Mesendoderm (in vitro differentiated cells): ENCODE measurements at regions not wholly inside any gene's neighbourhood (a gene's known extent, or its start where the extent isn't known, plus 50 kb on each side); places are given as distances from the start of the nearest gene placed in this dataset.
A peak's percentile ranks its signal among the peaks of the same experiment; 100 is the strongest.

ENCODE experiments used
- DNase-seq: peaks from one replicate; pipeline ENCODE4 v3.0.0; 2013
- H2AK5ac ChIP-seq: 2 replicates; pipeline ENCODE4 v1.6.1; 2013; ENCODE audit warnings: low read length, inconsistent platforms
- H2BK120ac ChIP-seq: 2 replicates; pipeline ENCODE4 v1.6.1; 2013; ENCODE audit warnings: low read depth, mild to moderate bottlenecking, low read length, moderate library complexity, mixed read lengths
- H2BK15ac ChIP-seq: replicated peaks from 2 replicates; pipeline ENCODE4 v1.6.1; 2013; ENCODE audit warnings: low read depth, mild to moderate bottlenecking, moderate library complexity
- H2BK5ac ChIP-seq: 2 replicates; pipeline ENCODE4 v1.6.1; 2013; ENCODE audit warnings: low read length, inconsistent platforms
- H3K18ac ChIP-seq: 2 replicates; pipeline ENCODE4 v1.6.1; 2013; ENCODE audit warnings: mild to moderate bottlenecking, low read length, mixed read lengths
- H3K23ac ChIP-seq: one replicate; pipeline ENCODE4 v1.6.1; 2013; ENCODE audit warnings: low read length
- H3K27ac ChIP-seq: 2 replicates; pipeline ENCODE4 v1.5.1; 2013; ENCODE audit warnings: low read depth, mild to moderate bottlenecking, inconsistent platforms, low read length, moderate library complexity
- H3K27me3 ChIP-seq: 2 replicates; pipeline ENCODE4 v1.6.1; 2013; ENCODE audit warnings: low read length, control low read depth, mild to moderate bottlenecking, inconsistent platforms; ENCODE audit not compliant: insufficient read depth, poor library complexity
- H3K36me3 ChIP-seq: 2 replicates; pipeline ENCODE4 v1.6.1; 2013; ENCODE audit warnings: low read length, inconsistent platforms; ENCODE audit not compliant: control insufficient read depth, insufficient read depth
- H3K4ac ChIP-seq: one replicate; pipeline ENCODE4 v1.6.1; 2013; ENCODE audit warnings: low read depth, mild to moderate bottlenecking, low read length, moderate library complexity
- H3K4me1 ChIP-seq: 2 replicates; pipeline ENCODE4 v1.6.1; 2013; ENCODE audit warnings: low read depth, low read length, inconsistent platforms; ENCODE audit not compliant: control insufficient read depth
- H3K4me2 ChIP-seq: 2 replicates; pipeline ENCODE4 v1.6.1; 2013; ENCODE audit warnings: low read length
- H3K4me3 ChIP-seq: 2 replicates; pipeline ENCODE4 v1.5.1; 2013; ENCODE audit warnings: mild to moderate bottlenecking, low read length
- H3K56ac ChIP-seq: one replicate; pipeline ENCODE4 v1.6.1; 2013; ENCODE audit warnings: low read length
- H3K79me1 ChIP-seq: 2 replicates; pipeline ENCODE4 v1.6.1; 2013; ENCODE audit warnings: low read length, inconsistent platforms
- H3K79me2 ChIP-seq: 2 replicates; pipeline ENCODE4 v1.6.1; 2013; ENCODE audit warnings: mild to moderate bottlenecking, low read length; ENCODE audit not compliant: control insufficient read depth, insufficient read depth
- H3K9ac ChIP-seq: 2 replicates; pipeline ENCODE4 v1.6.1; 2013; ENCODE audit warnings: low read length, inconsistent platforms
- H4K5ac ChIP-seq: one replicate; pipeline ENCODE4 v1.6.1; 2013; ENCODE audit warnings: low read length
- H4K8ac ChIP-seq: one replicate; pipeline ENCODE4 v1.6.1; 2013; ENCODE audit warnings: low read depth, mild to moderate bottlenecking, control low read depth, low read length, moderate library complexity
- WGBS: extraction: QIAGEN DNeasy Blood & Tissue Kit; methylation state at CpG from one replicate; pipeline ENCODE4 v1.1.7; 2013; ENCODE audit warnings: low lambda C conversion rate, missing lambda C conversion rate; ENCODE audit not compliant: insufficient coverage; ENCODE audit errors: extremely low coverage; 5-methylcytosine and 5-hydroxymethylcytosine counted together

DNA sequence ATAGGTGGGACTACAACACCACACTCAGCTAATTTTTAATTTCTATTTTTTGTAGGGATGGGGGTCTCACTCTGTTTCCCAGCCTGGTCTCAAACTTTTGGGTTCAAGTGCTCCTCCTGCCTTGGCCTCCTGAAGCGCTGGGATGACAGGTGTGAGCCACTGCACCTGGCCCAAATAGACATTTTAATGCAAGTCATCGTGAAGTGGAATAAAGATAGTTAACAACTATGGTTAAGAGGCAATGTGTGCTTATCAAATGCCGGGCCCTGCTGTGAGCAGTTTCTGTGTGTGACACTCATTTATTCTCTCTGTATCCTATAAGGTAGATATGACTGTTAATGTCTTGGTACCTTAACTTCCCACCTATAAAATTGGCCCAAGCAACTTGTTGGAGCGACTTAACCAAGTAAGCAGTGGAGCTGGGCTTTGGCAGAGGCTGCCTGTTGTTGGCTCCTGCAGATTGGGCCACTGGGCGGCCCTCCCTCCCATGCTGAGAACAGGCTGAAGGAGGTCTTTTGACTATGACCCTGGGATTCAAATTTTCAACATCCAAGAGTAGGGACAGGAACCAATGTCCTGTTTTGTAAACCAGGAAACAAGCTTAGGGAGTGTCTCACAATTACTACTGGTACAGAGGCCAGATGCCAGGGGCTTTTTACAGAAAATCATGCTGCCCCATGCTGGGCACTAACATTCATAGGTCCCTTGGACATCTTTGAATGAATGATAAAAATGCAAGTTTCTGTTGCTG is 450.7 kb downstream of the TSHZ3 start:
- no peaks in the 10 kb centered on the region for H3K79me2 ChIP-seq
- no peak overlapping the region for H2BK15ac ChIP-seq
- H3K4me1 ChIP-seq = peaks cover 19% of the 10 kb centered on the region
- H3K27ac ChIP-seq = no peak overlapping the region
- H3K36me3 ChIP-seq = no peaks in the 10 kb centered on the region
- no peaks in the 10 kb centered on the region for H3K79me1 ChIP-seq
- no peak overlapping the region for H3K23ac ChIP-seq
- peak; percentile 84 for DNase-seq
- H2BK5ac ChIP-seq = no peak overlapping the region
- no peak overlapping the region for H3K56ac ChIP-seq
- H4K5ac ChIP-seq = no peak overlapping the region
- no peak overlapping the region for H4K8ac ChIP-seq
- no peak overlapping the region for H3K18ac ChIP-seq
- no CpG with 5 or more reads among the region's 5 CpGs for WGBS
- no peak overlapping the region for H3K9ac ChIP-seq
- no peaks in the 10 kb centered on the region for H3K27me3 ChIP-seq
- no peak overlapping the region for H3K4me2 ChIP-seq
- H3K4me3 ChIP-seq = no peak overlapping the region
- H2AK5ac ChIP-seq = no peak overlapping the region
- no peak overlapping the region for H3K4ac ChIP-seq
- H2BK120ac ChIP-seq = no peak overlapping the region

DNA sequence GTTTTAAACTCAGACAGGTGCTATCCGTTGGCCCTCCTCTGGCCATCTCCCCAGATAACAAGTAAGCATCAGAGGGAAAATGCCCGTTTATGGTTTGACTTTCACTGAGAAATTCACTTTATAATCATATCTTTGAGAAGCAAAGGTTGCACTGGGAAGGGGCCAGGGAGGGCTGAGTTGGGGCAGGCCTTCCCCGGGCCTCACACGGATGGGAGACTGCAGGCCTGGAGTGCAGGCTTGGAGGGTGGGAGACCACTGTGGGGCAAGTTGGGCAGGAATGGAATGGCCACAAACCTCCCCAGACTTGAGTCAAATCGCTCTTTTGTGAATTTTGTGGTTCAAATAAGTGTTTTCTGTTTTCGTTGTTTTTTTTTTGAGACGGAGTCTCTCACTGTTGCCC is 451.7 kb downstream of the TSHZ3 start:
- WGBS = no CpG with 5 or more reads among the region's 7 CpGs
- no peaks in the 10 kb centered on the region for H3K79me2 ChIP-seq

DNA sequence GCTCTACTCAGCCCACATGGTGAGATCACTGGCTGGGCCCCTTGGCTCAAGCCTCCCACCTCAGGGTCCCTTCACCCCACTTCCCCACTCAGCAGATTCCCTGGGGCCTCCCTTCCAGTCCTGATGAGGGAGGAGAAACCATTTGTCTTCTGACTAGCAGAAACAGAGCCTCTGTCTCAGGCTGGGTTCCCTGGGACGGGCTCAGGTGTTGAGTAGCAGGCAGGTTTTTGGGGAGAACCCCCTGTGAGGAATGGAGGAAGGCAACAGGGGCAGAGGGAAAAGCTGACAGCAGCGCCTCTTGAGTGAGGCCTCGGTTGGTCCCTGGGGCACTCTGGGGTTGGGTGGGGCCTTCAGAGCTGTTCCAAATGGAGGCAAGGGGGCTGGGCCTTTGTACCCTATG is 452.2 kb downstream of the TSHZ3 start:
- no peaks in the 10 kb centered on the region for H3K79me1 ChIP-seq
- no peak overlapping the region for H3K4me3 ChIP-seq
- no peak overlapping the region for H3K4me2 ChIP-seq
- peak overlapping the region; percentile 44 for H3K4ac ChIP-seq
- peak overlapping the region; percentile 23 for H3K27ac ChIP-seq
- no peaks in the 10 kb centered on the region for H3K79me2 ChIP-seq
- no peak overlapping the region for H2AK5ac ChIP-seq
- peaks cover 19% of the 10 kb centered on the region for H3K4me1 ChIP-seq
- H4K8ac ChIP-seq = no peak overlapping the region
- H3K36me3 ChIP-seq = no peaks in the 10 kb centered on the region
- H4K5ac ChIP-seq = no peak overlapping the region
- H3K18ac ChIP-seq = peak overlapping the region; percentile 83
- no CpG with 5 or more reads among the region's 3 CpGs for WGBS
- H2BK120ac ChIP-seq = peak overlapping the region; percentile 6
- no peaks in the 10 kb centered on the region for H3K27me3 ChIP-seq
- peak overlapping the region; percentile 55 for H2BK5ac ChIP-seq
- peak overlapping the region; percentile 1 for H3K9ac ChIP-seq
- H3K56ac ChIP-seq = peak overlapping the region; percentile 75
- DNase-seq = no peak
- no peak overlapping the region for H3K23ac ChIP-seq
- no peak overlapping the region for H2BK15ac ChIP-seq

More for the DNA sequence above, 451.7 kb downstream of the TSHZ3 start:
- no peak overlapping the region for H2AK5ac ChIP-seq
- no peak overlapping the region for H3K27ac ChIP-seq
- H3K27me3 ChIP-seq = no peaks in the 10 kb centered on the region
- H3K4ac ChIP-seq = peak overlapping the region; percentile 44
- H2BK5ac ChIP-seq = no peak overlapping the region
- peak overlapping the region; percentile 83 for H3K18ac ChIP-seq
- no peaks in the 10 kb centered on the region for H3K79me1 ChIP-seq
- H3K4me3 ChIP-seq = no peak overlapping the region
- no peak overlapping the region for H4K8ac ChIP-seq
- H2BK120ac ChIP-seq = peak overlapping the region; percentile 6
- H2BK15ac ChIP-seq = no peak overlapping the region
- peaks cover 19% of the 10 kb centered on the region for H3K4me1 ChIP-seq
- H3K4me2 ChIP-seq = no peak overlapping the region
- peak overlapping the region; percentile 75 for H3K56ac ChIP-seq
- H3K23ac ChIP-seq = no peak overlapping the region
- no peak for DNase-seq
- no peak overlapping the region for H4K5ac ChIP-seq
- H3K9ac ChIP-seq = no peak overlapping the region
- H3K36me3 ChIP-seq = no peaks in the 10 kb centered on the region

DNA sequence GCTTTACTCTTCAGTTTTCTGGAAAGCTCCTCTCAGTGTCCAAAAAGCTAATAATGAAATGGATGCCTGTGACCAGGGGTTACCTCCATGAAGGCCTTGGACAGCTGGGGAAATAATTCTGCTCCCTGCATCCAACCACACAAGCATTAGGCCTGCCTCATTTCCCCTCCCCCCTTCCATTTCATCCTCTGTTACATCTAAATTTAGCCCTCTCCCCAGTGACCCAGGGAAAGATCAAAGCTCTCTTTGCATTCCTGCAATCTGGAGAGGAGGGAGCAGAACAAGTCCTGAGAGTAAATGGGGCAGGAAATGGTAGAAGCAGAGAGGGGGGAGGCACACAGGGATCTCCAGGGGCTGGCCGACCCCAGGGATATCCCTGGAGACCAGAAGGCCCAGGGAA is 452.7 kb downstream of the TSHZ3 start:
- peak overlapping the region; percentile 82 for H2BK5ac ChIP-seq
- H3K56ac ChIP-seq = peak overlapping the region; percentile 85
- H3K36me3 ChIP-seq = no peaks in the 10 kb centered on the region
- peak overlapping the region; percentile 16 for H2AK5ac ChIP-seq
- peak overlapping the region; percentile 83 for H3K18ac ChIP-seq
- no peak overlapping the region for H2BK120ac ChIP-seq
- no peak overlapping the region for H3K4me3 ChIP-seq
- no peaks in the 10 kb centered on the region for H3K79me2 ChIP-seq
- peak; percentile 94 for DNase-seq
- H3K79me1 ChIP-seq = no peaks in the 10 kb centered on the region
- H4K8ac ChIP-seq = no peak overlapping the region
- H3K9ac ChIP-seq = peak overlapping the region; percentile 39
- whole genome bisulfite sequencing = no CpG with 5 or more reads among the region's 1 CpG
- H3K4me1 ChIP-seq = peaks cover 19% of the 10 kb centered on the region
- H3K4ac ChIP-seq = peak overlapping the region; percentile 62
- no peak overlapping the region for H4K5ac ChIP-seq
- H3K27me3 ChIP-seq = no peaks in the 10 kb centered on the region
- no peak overlapping the region for H2BK15ac ChIP-seq
- peak overlapping the region; percentile 80 for H3K27ac ChIP-seq
- H3K23ac ChIP-seq = no peak overlapping the region
- peak overlapping the region; percentile 29 for H3K4me2 ChIP-seq

DNA sequence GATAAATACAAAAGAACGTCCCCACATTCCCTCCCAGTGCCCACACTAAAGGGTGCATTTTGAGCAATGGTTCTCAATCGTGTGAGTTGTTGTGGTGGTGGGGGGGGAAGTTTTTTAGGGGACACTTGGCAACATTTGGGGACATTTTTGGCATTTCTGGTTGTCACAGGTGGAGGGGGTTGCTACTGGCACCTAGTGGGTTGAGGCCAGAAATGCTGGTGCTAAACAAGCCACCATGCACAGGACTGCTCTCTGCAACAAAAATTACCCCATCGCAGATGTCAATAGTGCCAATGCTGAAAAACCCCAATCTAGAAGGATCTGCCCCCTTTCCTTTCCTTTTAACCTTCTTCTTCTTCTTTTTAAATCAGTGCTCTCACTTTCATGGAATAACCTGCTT is 453.3 kb downstream of the TSHZ3 start:
- Histone ChIP-seq H3K27me3 (no peaks in the 10 kb centered on the region), H2BK5ac (peak overlapping the region; percentile 82), H4K5ac (no peak overlapping the region), H3K56ac (peak overlapping the region; percentile 85), H3K4me3 (no peak overlapping the region), H2BK15ac (no peak overlapping the region), H3K4ac (peak overlapping the region; percentile 62), H3K18ac (peak overlapping the region; percentile 28), H3K4me2 (no peak overlapping the region), H2BK120ac (no peak overlapping the region), H3K36me3 (no peaks in the 10 kb centered on the region), H4K8ac (no peak overlapping the region), H3K27ac (peak overlapping the region; percentile 80), H3K79me2 (no peaks in the 10 kb centered on the region), H3K4me1 (peaks cover 19% of the 10 kb centered on the region), H3K23ac (no peak overlapping the region), H2AK5ac (peak overlapping the region; percentile 16), H3K9ac (peak overlapping the region; percentile 39), H3K79me1 (no peaks in the 10 kb centered on the region)
- DNase-seq = peak; percentile 42
- no CpG with 5 or more reads among the region's 3 CpGs for WGBS

DNA sequence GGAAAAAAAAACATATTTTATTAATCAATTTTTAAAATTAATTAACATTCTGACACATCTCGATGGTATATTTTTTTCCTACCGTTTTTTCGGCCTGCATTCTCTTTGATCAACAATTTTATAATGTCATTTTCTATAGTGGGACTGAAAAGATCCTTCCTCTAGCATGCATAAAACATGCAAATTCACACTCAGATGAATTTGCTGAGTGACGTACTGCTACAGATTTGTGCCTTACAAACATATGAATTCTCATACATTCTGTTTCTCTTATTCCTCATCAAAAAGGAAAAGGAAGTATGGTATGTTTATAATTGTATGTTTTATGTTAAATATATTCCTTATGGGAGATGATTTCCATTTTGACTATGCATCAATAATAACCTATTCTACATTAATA is 458.2 kb downstream of the TSHZ3 start:
- Histone ChIP-seq H3K79me1 (no peaks in the 10 kb centered on the region), H3K4ac (no peak overlapping the region), H3K23ac (no peak overlapping the region), H2AK5ac (no peak overlapping the region), H3K4me2 (no peak overlapping the region), H3K56ac (no peak overlapping the region), H3K18ac (no peak overlapping the region), H3K9ac (no peak overlapping the region), H3K4me3 (no peak overlapping the region), H3K4me1 (peaks cover 8% of the 10 kb centered on the region), H2BK120ac (no peak overlapping the region), H3K79me2 (no peaks in the 10 kb centered on the region), H3K27ac (no peak overlapping the region), H4K8ac (no peak overlapping the region), H3K27me3 (no peaks in the 10 kb centered on the region), H2BK5ac (no peak overlapping the region), H3K36me3 (no peaks in the 10 kb centered on the region), H2BK15ac (no peak overlapping the region), H4K5ac (no peak overlapping the region)
- DNase-seq = no peak
- 100% methylated on average over 3 of the region's 4 CpGs for WGBS
